GM12872 (cell line): ENCODE measurements at regions not wholly inside any gene's neighbourhood (a gene's known extent, or its start where the extent isn't known, plus 50 kb on each side); places are given as distances from the start of the nearest gene placed in this dataset.

Experiments
- TF ChIP-seq, protein P1 (sequence below): IDR thresholded peaks from 3 replicates; pipeline ENCODE4 v1.5.1; 2011; ENCODE audit warnings: low read depth, mild to moderate bottlenecking, low read length, moderate library complexity; ENCODE audit not compliant: insufficient read depth

DNA sequence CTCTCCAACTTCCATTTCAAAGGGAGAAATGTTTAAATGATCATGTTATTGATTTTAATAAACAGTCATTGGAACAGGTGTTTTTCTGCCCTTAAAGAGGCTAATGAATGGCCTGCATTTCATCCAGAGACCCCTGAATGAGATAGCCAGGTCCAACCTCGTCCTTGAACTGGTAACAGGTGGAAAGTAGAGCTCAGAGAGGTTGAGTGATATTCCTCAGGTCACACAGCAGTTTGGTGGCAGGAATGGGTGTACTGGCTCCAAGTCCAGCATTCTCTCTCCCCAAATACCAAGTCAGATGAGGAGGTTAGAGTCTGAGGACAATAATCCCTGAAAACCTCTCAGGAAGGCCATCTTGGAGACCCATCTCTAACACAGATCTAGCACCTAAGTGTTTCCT, 81.7 kb upstream of the ANO1 start:
- TF ChIP-seq, protein P1, sequence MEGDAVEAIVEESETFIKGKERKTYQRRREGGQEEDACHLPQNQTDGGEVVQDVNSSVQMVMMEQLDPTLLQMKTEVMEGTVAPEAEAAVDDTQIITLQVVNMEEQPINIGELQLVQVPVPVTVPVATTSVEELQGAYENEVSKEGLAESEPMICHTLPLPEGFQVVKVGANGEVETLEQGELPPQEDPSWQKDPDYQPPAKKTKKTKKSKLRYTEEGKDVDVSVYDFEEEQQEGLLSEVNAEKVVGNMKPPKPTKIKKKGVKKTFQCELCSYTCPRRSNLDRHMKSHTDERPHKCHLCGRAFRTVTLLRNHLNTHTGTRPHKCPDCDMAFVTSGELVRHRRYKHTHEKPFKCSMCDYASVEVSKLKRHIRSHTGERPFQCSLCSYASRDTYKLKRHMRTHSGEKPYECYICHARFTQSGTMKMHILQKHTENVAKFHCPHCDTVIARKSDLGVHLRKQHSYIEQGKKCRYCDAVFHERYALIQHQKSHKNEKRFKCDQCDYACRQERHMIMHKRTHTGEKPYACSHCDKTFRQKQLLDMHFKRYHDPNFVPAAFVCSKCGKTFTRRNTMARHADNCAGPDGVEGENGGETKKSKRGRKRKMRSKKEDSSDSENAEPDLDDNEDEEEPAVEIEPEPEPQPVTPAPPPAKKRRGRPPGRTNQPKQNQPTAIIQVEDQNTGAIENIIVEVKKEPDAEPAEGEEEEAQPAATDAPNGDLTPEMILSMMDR = no peak

DNA sequence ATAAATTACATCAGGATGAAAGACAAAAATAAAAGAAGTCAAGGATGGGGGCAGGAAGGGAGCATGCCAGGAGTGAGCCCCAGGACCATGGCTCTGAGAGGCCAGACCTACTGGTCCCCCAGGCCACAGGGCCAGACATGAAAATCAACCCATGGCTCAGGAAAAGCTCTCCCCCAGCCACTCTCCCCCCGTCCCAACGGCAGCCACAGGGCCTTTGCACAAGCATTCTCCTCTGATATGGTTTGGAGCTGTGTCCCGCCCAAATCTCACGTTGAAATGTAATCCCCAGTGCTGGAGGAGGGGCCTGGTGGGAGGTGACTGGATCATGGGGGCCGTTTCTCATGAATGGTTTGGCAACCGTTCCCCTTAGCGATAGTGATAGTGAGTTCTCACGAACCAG, 80.8 kb upstream of the ANO1 start:
- TF ChIP-seq, protein P1 = no peak

DNA sequence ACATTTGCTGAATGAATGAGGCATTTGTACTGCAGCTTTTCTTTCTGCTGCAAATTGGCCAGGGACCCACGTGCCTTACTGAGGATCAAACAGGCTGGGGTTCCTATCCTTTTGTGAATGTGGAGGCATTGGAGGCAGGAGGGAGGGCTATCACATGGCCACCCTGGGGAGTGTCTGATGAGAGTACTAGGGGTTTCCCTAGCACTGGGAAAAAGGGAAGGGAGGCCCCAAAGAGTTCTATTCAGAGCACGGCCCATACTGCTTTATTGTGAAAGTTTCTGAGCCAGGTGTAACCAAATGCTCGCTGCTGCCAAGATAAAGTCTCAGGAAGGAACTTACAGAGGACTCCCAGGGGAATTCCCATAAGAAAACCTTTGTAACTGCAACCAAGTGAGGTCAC, 78.4 kb upstream of the ANO1 start:
- TF ChIP-seq, protein P1 = no peak

DNA sequence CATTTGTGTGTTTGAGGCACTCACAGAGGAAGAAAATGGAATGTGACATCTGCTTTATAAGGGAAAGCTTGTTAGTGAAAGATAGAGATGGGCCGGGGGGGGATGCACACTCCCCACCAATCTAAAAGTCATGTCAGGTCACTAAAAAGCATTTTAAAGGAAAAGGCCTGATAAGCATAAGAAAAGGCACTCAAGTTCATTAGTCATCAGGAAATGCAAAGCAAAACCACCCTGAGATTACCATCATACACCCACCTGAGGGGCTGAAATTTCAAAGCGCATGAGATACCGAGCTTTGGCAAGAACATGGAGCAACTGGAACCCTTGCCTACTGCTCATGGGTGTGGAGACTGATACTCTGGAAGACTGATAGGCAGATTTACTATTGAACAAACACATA, 77.9 kb upstream of the ANO1 start:
- TF ChIP-seq, protein P1 = no peak

DNA sequence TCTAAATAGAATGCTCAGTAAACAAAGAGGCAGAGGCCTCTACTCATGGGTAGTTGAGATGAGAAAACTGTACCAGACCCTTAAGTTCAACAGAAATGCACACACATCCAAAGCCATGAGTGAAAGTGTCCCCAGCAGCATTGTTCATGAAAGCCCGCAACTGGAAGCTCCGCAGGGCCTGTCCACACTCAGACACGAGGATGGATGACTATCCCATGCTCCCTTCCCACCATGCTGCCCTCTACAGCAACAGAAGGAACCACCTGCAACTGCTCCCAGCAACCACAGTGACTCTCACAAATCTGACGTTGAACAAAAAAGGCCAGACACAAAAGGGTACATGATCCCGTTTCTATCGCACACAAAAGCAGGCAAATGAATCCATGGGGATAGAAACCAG, 76.9 kb upstream of the ANO1 start:
- TF ChIP-seq, protein P1 = no peak

DNA sequence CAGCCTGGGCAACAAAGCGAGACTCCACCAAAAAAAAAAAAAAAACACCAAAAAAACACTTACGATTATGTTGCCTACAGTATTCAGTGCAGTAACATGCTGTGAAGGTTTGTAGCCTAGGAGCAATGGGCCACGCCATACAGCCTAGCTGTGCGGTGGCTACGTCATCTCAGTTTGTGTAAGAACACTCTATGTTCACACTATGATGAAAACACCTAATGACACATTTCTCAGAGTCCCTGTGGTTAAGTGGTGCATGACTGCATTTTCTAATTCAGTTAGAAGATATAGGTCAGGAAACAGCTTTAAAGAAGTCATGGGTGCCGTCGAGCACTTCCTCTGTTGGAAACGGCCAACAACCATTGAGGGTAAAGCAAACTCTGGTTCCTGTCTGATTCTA, 75.7 kb upstream of the ANO1 start:
- TF ChIP-seq, protein P1 = no peak

DNA sequence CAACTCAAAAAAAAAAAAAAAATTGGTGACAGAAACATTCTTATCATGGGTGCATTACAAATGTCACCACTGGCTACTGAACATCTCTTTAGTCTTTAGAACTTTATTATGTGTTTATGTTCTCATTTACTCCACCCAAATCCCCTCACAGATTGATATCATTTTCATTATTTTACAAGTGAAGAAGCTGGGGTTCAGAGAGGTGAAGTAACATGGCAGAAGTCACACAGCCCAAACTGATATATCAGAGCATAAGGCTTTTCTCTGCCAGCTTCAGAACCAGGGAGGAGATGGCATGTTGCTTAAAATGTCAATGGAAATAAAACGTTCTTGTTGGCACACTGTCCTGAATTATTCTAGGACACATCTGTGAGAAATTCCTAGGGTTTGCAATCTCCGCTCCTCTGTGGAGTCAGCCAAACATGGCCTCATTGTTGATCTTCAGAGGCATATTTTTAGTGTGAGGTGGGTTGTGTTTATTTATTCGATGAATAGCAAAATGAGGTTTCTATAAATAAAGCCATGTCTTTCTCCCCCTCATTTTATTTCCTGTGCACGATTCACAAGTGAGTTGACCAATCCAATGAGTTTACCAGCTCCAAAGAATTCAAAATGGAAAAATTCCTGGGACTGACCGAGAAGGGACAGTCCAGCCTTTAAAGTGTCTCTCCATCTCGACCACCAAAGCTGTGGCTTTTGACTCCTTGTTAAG, 72.9 kb upstream of the ANO1 start:
- TF ChIP-seq, protein P1 = no peak
